ENCODE measurements at regions not wholly inside any gene's neighbourhood (a gene's known extent, or its start where the extent isn't known, plus 50 kb on each side); places are given as distances from the start of the nearest gene placed in this dataset.

- DNase-seq = no peak
- no peaks in the 10 kb centered on the region for H3K4me1 ChIP-seq (ENCODE audit: insufficient read depth)
- intact Hi-C loops (cut with DNase I) = no loop called here
- H3K36me3 ChIP-seq = no peaks in the 10 kb centered on the region
- no peaks in the 10 kb centered on the region for H3K27me3 ChIP-seq
- WGBS, 3 donors = 53 to 58% (median 55%) methylated on average over 5 of the region's 5 CpGs
- H3K4me3 ChIP-seq = no peak overlapping the region
- TF ChIP-seq EP300 (IDR thresholded peaks at IDR 0.05) (no peak), POLR2A (IDR thresholded peaks at IDR 0.05) (no peak), CTCF (IDR thresholded peaks at IDR 0.05) (no peak)
- no peak overlapping the region for H3K27ac ChIP-seq
- H3K9me3 ChIP-seq = no peaks in the 10 kb centered on the region
These were observed 517.2 kb downstream of the SUCLG1 start for GRCh38 chr2:83941886-83942285.

- no peak overlapping the region for H3K27ac ChIP-seq
- WGBS, 3 donors = 58 to 68% (median 58%) methylated on average over 2 of the region's 2 CpGs
- H3K36me3 ChIP-seq = no peaks in the 10 kb centered on the region
- H3K4me3 ChIP-seq = no peak overlapping the region
- H3K4me1 ChIP-seq (ENCODE audit: insufficient read depth) = no peaks in the 10 kb centered on the region
- H3K9me3 ChIP-seq = no peaks in the 10 kb centered on the region
- intact Hi-C loops (cut with DNase I) = no loop called here
- TF ChIP-seq CTCF (IDR thresholded peaks at IDR 0.05) = no peak
- TF ChIP-seq POLR2A (IDR thresholded peaks at IDR 0.05) = no peak
- TF ChIP-seq EP300 (IDR thresholded peaks at IDR 0.05) = no peak
- DNase-seq = no peak
- H3K27me3 ChIP-seq = no peaks in the 10 kb centered on the region
These were observed 525.3 kb downstream of the SUCLG1 start for GRCh38 chr2:83933749-83934148.

- Histone ChIP-seq H3K36me3 (no peaks in the 10 kb centered on the region), H3K4me3 (no peak overlapping the region), H3K4me1 (ENCODE audit: insufficient read depth) (no peaks in the 10 kb centered on the region), H3K27me3 (no peaks in the 10 kb centered on the region), H3K27ac (no peak overlapping the region), H3K9me3 (no peaks in the 10 kb centered on the region)
- no peak for DNase-seq
- no peak for TF ChIP-seq CTCF (IDR thresholded peaks at IDR 0.05)
- TF ChIP-seq EP300 (IDR thresholded peaks at IDR 0.05) = no peak
- no peak for TF ChIP-seq POLR2A (IDR thresholded peaks at IDR 0.05)
- WGBS, 3 donors = 54 to 65% (median 55%) methylated on average over 2 of the region's 2 CpGs
- intact Hi-C loops (cut with DNase I) = no loop called here
These were observed 535.5 kb downstream of the SUCLG1 start for GRCh38 chr2:83923531-83923930.

- Histone ChIP-seq H3K36me3 (no peaks in the 10 kb centered on the region), H3K4me3 (no peak overlapping the region), H3K9me3 (no peaks in the 10 kb centered on the region), H3K4me1 (ENCODE audit: insufficient read depth) (no peaks in the 10 kb centered on the region), H3K27ac (no peak overlapping the region), H3K27me3 (no peaks in the 10 kb centered on the region)
- TF ChIP-seq EP300 (IDR thresholded peaks at IDR 0.05) = no peak
- TF ChIP-seq POLR2A (IDR thresholded peaks at IDR 0.05) = no peak
- no peak for TF ChIP-seq CTCF (IDR thresholded peaks at IDR 0.05)
- intact Hi-C loops (cut with DNase I) = no loop called here
- no peak for DNase-seq
These were observed 542.5 kb downstream of the SUCLG1 start for GRCh38 chr2:83916559-83916958.

- H3K36me3 ChIP-seq = no peaks in the 10 kb centered on the region
- H3K4me1 ChIP-seq (ENCODE audit: insufficient read depth) = no peaks in the 10 kb centered on the region
- H3K27me3 ChIP-seq = no peaks in the 10 kb centered on the region
- TF ChIP-seq CTCF (IDR thresholded peaks at IDR 0.05) (no peak), POLR2A (IDR thresholded peaks at IDR 0.05) (no peak), EP300 (IDR thresholded peaks at IDR 0.05) (no peak)
- no peaks in the 10 kb centered on the region for H3K9me3 ChIP-seq
- no peak overlapping the region for H3K4me3 ChIP-seq
- no peak overlapping the region for H3K27ac ChIP-seq
- intact Hi-C loops (cut with DNase I) = no loop called here
- no peak for DNase-seq
These were observed 543.7 kb downstream of the SUCLG1 start for GRCh38 chr2:83915381-83915780.

Measured in ovary (tissue), 7 donors.